ENCODE measurements at regions not wholly inside any gene's neighbourhood (a gene's known extent, or its start where the extent isn't known, plus 50 kb on each side); places are given as distances from the start of the nearest gene placed in this dataset.

DNA sequence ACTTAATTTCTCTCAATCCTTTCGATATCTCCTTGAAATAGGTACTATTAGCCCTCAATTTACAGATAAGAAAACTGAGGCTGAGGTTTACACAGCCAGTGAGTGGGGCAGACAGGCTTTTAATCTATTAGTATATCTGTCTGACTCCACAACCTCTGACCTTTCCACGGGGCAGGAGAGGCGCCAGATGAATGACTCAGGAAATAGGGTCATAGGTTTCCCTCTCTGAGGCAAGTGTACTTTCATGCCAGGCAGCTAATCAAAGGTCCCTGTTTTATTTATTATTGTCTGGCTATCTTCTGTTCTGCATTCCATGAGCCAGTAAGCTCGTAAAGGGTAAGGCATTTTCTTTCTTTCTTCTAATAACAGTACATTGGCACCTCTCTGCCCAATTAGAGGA, 79.6 kb upstream of the KLF4 start:
- TF ChIP-seq CTCF (conservative IDR thresholded peaks at IDR 0.05 in 1 of 2, IDR thresholded peaks at IDR 0.05 in 1 of 2; ENCODE audit: extremely low read depth in 1 of 2, insufficient read depth in 1 of 2, low read depth in 1 of 2, low read length in 2 of 2): no peak
- TF ChIP-seq EZH2 (IDR thresholded peaks at IDR 0.05; ENCODE audit: borderline replicate concordance, low read length): no peak
